ENCODE measurements at regions not wholly inside any gene's neighbourhood (a gene's known extent, or its start where the extent isn't known, plus 50 kb on each side); places are given as distances from the start of the nearest gene placed in this dataset.

DNA sequence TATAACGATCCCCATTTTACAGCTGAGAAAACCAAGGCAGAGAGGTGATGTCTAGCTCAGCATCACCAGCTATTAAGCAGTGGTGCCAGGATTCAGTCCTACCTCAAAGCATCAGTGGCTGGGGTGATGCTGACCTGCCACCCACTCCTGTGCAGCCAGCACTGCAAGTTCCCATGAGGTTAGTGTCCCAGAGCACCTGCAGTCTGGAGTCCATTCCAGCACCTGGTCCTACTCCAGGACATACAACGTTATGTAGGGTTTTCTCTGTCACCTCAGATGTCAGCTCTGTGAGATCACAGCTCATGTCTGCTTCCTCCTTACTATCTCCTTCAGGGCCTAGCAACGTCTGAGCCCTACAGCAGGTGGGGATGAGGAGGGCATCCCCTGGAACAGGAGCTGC, 328.0 kb upstream of the HS6ST1 start:
- no peak for TF ChIP-seq POLR2A (IDR thresholded peaks at IDR 0.05)
- TF ChIP-seq POLR2AphosphoS5 (IDR thresholded peaks at IDR 0.05), result no peak
- no peak for TF ChIP-seq CTCF (IDR thresholded peaks at IDR 0.05)

Data from prostate gland (tissue), 2 donors.